ENCODE measurements at regions not wholly inside any gene's neighbourhood (a gene's known extent, or its start where the extent isn't known, plus 50 kb on each side); places are given as distances from the start of the nearest gene placed in this dataset.

GRCh38 chr1:221066351-221067001 lies 187.2 kb downstream of the HLX start:
- no peak for FAIRE-seq
- no peak for DNase-seq (ENCODE audit: insufficient read length, low spot score)

GRCh38 chr1:221067721-221068120 lies 188.5 kb downstream of the HLX start:
- DNase-seq (ENCODE audit: insufficient read length, low spot score) (no peak), FAIRE-seq (peak; percentile 4)

- DNase-seq (ENCODE audit: insufficient read length, low spot score) = peak; percentile 13
- peak; percentile 89 for FAIRE-seq
Measured at GRCh38 chr1:221069178-221069903, 190.1 kb downstream of the HLX start.

- DNase-seq (ENCODE audit: insufficient read length, low spot score) = no peak
Measured at GRCh38 chr1:221069986-221070385, 190.7 kb downstream of the HLX start.

GRCh38 chr1:221071777-221072176 lies 192.5 kb downstream of the HLX start:
- no peak for DNase-seq (ENCODE audit: insufficient read length, low spot score)

More at GRCh38 chr1:221069986-221070385, 190.7 kb downstream of the HLX start:
- peak; percentile 53 for FAIRE-seq

GRCh38 chr1:221072214-221072613 lies 193.0 kb downstream of the HLX start:
- FAIRE-seq (no peak), DNase-seq (ENCODE audit: insufficient read length, low spot score) (no peak)

More at GRCh38 chr1:221071777-221072176, 192.5 kb downstream of the HLX start:
- FAIRE-seq = no peak

GRCh38 chr1:221074332-221074731 lies 195.1 kb downstream of the HLX start:
- FAIRE-seq = no peak
- DNase-seq (ENCODE audit: insufficient read length, low spot score) = no peak

GRCh38 chr1:221075911-221076310 lies 196.7 kb downstream of the HLX start:
- no peak for DNase-seq (ENCODE audit: insufficient read length, low spot score)
- FAIRE-seq = no peak

GRCh38 chr1:221076391-221076811 lies 197.2 kb downstream of the HLX start:
- no peak for DNase-seq (ENCODE audit: insufficient read length, low spot score)
- no peak for FAIRE-seq

GRCh38 chr1:221078260-221078965 lies 199.2 kb downstream of the HLX start:
- DNase-seq (ENCODE audit: insufficient read length, low spot score) (no peak), FAIRE-seq (no peak)

- no peak for DNase-seq (ENCODE audit: insufficient read length, low spot score)
- no peak for FAIRE-seq
Measured at GRCh38 chr1:221083902-221084301, 204.7 kb downstream of the HLX start.

GRCh38 chr1:221084681-221085080 lies 205.4 kb downstream of the HLX start:
- DNase-seq (ENCODE audit: insufficient read length, low spot score) (no peak), FAIRE-seq (no peak)

GRCh38 chr1:221085701-221086375 lies 206.6 kb downstream of the HLX start:
- DNase-seq (ENCODE audit: insufficient read length, low spot score) (no peak), FAIRE-seq (no peak)

- DNase-seq (ENCODE audit: insufficient read length, low spot score) (no peak), FAIRE-seq (no peak)
Measured at GRCh38 chr1:221087919-221088318, 208.7 kb downstream of the HLX start.

- no peak for DNase-seq (ENCODE audit: insufficient read length, low spot score)
- no peak for FAIRE-seq
Measured at GRCh38 chr1:221089273-221089672, 210.0 kb downstream of the HLX start.

GRCh38 chr1:221089803-221090202 lies 210.6 kb downstream of the HLX start:
- FAIRE-seq = no peak
- DNase-seq (ENCODE audit: insufficient read length, low spot score) = no peak

- no peak for FAIRE-seq
- no peak for DNase-seq (ENCODE audit: insufficient read length, low spot score)
Measured at GRCh38 chr1:221093903-221094791, 214.9 kb downstream of the HLX start.

GRCh38 chr1:221097479-221098281 lies 218.4 kb downstream of the HLX start:
- DNase-seq (ENCODE audit: insufficient read length, low spot score) (no peak), FAIRE-seq (no peak)

Data from GM19239 (cell line).